ENCODE measurements at regions not wholly inside any gene's neighbourhood (a gene's known extent, or its start where the extent isn't known, plus 50 kb on each side); places are given as distances from the start of the nearest gene placed in this dataset.

GRCh38 chr2:78549766-78550165 is 475.7 kb upstream of the REG3G start:
- TF ChIP-seq, protein P1, sequence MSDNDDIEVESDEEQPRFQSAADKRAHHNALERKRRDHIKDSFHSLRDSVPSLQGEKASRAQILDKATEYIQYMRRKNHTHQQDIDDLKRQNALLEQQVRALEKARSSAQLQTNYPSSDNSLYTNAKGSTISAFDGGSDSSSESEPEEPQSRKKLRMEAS (IDR thresholded peaks at IDR 0.05; ENCODE audit: low read depth, low read length), result no peak
- TF ChIP-seq CTCF (IDR thresholded peaks at IDR 0.05; ENCODE audit: low read depth, low read length) (no peak), POLR2A (IDR thresholded peaks at IDR 0.05; ENCODE audit: extremely low read depth, insufficient read length) (no peak), MYC (IDR thresholded peaks at IDR 0.05; ENCODE audit: low read depth, low read length) (no peak)

Data from NB4 (cell line).